ENCODE measurements at regions not wholly inside any gene's neighbourhood (a gene's known extent, or its start where the extent isn't known, plus 50 kb on each side); places are given as distances from the start of the nearest gene placed in this dataset.

DNA sequence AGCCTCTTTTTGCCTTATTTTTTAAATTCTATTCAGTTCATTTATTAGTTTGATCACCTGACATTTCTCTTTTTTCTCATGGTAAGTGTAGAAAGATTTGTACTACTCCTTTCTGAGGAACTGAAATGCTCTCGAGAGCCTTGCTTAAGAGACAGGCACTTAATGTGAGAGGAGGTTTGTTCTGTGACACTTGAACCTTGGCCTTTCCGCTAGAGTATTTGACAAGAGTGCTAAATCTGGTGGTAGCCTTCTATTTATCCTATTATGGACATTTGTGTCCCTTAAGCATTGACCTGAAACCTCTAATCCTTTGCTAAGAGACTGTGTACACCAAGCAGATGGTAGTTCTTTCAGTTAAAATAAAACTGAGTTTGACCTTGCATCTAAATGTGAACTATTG, 805.0 kb upstream of the PTPRD start:
- H3K4me3 ChIP-seq (ENCODE audit: low read depth, low read length): no peak overlapping the region
- DNase-seq (ENCODE audit: low read depth): no peak
- TF ChIP-seq, protein P1, sequence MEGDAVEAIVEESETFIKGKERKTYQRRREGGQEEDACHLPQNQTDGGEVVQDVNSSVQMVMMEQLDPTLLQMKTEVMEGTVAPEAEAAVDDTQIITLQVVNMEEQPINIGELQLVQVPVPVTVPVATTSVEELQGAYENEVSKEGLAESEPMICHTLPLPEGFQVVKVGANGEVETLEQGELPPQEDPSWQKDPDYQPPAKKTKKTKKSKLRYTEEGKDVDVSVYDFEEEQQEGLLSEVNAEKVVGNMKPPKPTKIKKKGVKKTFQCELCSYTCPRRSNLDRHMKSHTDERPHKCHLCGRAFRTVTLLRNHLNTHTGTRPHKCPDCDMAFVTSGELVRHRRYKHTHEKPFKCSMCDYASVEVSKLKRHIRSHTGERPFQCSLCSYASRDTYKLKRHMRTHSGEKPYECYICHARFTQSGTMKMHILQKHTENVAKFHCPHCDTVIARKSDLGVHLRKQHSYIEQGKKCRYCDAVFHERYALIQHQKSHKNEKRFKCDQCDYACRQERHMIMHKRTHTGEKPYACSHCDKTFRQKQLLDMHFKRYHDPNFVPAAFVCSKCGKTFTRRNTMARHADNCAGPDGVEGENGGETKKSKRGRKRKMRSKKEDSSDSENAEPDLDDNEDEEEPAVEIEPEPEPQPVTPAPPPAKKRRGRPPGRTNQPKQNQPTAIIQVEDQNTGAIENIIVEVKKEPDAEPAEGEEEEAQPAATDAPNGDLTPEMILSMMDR (conservative IDR thresholded peaks at IDR 0.05; ENCODE audit: low read depth, low read length): no peak

DNA sequence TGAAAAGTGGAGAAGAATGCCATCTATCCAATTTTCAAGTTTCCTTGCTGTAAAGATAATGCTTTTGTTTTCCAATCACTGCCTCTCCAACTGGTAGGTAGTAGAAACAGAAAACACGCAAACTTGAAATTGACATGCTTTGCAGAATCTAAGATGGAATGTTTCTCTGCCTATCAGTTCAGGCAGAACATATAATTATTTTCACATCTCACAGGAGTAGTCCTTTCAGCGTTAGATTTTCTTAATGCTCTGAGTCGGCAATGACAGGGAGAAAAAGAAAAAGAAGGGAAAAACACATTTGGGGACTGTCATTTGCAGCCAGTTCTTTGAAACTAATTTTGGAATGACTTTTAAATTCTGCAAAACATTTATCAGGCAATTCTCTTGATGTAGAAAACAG, 818.7 kb upstream of the PTPRD start:
- TF ChIP-seq, protein P1 (conservative IDR thresholded peaks at IDR 0.05; ENCODE audit: low read depth, low read length): no peak
- H3K4me3 ChIP-seq (ENCODE audit: low read depth, low read length): no peak overlapping the region
- no peak for DNase-seq (ENCODE audit: low read depth)

DNA sequence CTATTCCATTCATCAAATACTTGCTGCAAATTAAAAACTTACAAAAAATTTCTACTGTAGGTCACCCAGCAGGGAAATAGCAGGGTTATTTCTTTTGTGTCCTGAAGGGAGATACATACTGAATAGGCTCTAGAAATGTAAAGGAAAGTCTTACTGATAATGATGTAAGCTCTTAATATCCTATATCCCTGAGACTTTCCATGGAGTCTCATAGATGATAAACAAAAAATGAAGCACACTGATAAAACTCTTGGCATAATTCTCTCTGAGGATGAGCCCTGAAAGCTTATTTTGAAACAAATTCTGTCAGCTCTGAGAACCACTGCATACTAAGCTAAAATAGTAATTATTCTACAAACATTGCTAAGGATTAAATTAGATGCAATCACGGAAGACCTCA, 819.6 kb upstream of the PTPRD start:
- TF ChIP-seq, protein P1 (conservative IDR thresholded peaks at IDR 0.05; ENCODE audit: low read depth, low read length): no peak
- no peak for DNase-seq (ENCODE audit: low read depth)
- H3K4me3 ChIP-seq (ENCODE audit: low read depth, low read length): no peak overlapping the region

DNA sequence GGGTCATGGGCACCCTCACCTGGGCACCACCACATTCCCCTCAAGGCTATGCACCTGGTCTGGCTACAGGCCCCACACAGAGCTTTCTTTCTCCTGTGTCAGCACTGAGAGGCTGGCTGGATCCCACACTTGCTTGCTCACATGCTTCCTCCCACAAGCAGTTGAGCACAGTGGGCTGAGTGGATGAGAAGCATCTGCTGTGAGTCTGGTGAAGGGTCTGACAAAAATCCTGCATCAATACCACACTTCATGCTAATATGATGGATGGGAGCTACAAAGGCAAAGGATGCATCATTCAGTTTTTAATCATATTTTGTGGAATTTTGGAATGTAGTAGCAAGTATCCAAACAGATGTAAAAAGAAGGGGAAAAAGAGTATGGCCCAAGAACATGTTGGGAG, 830.8 kb upstream of the PTPRD start:
- no peak overlapping the region for H3K4me3 ChIP-seq (ENCODE audit: low read depth, low read length)
- TF ChIP-seq, protein P1 (conservative IDR thresholded peaks at IDR 0.05; ENCODE audit: low read depth, low read length): no peak
- no peak for DNase-seq (ENCODE audit: low read depth)

DNA sequence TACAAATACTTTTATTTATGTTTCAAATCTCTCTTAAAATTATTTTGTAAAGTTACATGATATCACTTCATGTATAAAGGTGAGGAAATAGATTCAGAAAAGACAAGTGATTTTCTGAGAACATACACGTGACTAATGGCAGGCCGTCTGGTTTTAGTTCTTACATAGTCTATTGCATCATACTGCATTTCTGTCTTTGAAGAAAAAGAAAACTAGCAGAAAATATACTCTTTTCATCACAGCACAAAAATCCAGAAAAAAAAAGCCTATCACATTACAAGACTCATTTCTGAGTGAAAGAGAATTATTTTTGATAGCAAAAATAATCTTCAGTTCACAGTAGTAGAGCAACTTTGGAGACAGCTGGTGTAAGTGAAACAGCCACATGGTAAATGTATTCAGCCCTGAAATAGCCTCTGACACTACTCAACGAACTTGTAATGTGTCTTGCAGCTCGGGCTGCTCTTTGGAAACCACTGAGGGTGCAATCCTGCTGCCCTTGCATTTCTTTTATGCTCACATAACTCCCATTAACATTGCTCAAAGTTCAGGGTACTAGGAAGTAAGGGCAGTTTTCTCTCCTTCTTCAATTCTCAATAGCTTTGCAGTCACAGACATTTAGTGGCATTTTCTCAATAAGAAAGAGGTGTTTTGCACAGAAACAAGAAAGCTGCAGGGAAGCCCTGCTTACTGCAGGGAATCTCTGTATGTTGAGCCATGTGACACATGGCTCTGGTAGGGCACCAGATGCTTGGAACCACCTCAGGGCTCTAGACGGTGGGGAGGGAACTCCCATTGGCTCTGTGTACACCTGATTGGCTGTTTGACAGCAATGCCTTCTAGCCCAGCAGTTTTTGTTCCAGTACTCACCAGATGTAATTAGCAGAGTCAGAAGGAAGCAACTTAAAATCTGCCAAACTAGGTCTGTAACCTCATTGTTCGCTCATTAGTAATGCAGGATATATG, 845.3 kb upstream of the PTPRD start:
- TF ChIP-seq, protein P1 (conservative IDR thresholded peaks at IDR 0.05; ENCODE audit: low read depth, low read length): no peak
- no peak overlapping the region for H3K4me3 ChIP-seq (ENCODE audit: low read depth, low read length)
- DNase-seq (ENCODE audit: low read depth): no peak

DNA sequence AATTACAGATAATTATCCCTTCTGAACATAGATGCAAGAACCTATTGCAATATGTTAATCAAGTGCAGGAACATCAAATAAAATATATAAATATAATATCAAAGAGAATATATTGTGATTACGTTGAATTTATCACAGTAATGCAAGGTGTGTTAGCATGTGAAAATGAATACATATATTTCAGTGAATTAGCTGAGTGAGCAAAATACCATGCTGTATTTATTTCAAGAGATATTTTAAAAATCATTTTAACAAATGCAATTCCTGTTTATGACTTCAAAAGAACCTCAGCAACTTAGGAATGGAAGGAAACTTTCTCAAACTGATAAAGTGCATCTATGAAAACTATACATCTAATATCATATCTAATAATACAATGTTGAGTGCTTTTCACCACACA, 856.9 kb upstream of the PTPRD start:
- TF ChIP-seq, protein P1 (conservative IDR thresholded peaks at IDR 0.05; ENCODE audit: low read depth, low read length): no peak
- DNase-seq (ENCODE audit: low read depth): no peak
- H3K4me3 ChIP-seq (ENCODE audit: low read depth, low read length): no peak overlapping the region

DNA sequence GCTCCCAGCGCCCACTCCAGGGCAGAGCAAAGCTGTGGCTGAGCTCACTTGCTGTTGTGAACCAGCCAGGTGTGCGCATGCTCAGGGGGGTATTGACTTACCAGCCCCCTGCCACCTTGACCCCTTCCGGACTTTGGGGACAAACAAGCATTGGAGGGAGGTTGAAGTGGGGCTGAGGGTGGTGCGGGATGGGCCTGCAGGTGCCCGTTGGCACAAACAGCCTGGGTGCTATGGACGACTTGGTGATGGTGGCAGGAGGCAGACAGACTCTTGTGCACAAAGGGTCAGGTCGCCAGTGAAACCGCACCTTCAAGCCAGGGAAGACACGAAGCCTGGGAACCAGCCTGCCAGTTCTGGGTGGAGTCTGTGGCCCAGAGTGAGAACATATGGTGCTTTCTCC, 858.5 kb upstream of the PTPRD start:
- no peak for DNase-seq (ENCODE audit: low read depth)
- TF ChIP-seq, protein P1 (conservative IDR thresholded peaks at IDR 0.05; ENCODE audit: low read depth, low read length): no peak
- H3K4me3 ChIP-seq (ENCODE audit: low read depth, low read length): no peak overlapping the region
